ENCODE measurements at regions not wholly inside any gene's neighbourhood (a gene's known extent, or its start where the extent isn't known, plus 50 kb on each side); places are given as distances from the start of the nearest gene placed in this dataset.
A peak's percentile ranks its signal among the peaks of the same experiment; 100 is the strongest.

DNA sequence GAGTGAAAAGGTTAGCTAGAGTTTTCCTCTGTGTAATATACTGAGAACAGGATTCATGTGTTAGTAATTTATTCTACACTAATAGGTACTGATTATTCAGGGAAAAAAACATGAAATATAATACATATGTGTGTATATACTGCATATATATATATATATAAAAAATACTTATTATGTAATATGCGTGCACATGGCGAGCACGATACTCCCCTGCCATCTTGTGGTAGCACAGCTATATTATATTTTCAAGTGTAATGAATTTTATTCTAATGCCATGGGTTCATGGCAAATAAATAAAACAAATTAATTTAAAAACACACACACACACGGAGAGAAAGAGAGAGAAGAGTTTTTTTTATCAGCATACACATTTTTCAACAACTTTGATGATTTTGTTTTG, 460.6 kb downstream of the KCNJ2 start:
- no peak for TF ChIP-seq EZH2 (IDR thresholded peaks at IDR 0.05; ENCODE audit: borderline replicate concordance, low read depth, low read length, poor library complexity, severe bottlenecking)
- TF ChIP-seq, protein P1, sequence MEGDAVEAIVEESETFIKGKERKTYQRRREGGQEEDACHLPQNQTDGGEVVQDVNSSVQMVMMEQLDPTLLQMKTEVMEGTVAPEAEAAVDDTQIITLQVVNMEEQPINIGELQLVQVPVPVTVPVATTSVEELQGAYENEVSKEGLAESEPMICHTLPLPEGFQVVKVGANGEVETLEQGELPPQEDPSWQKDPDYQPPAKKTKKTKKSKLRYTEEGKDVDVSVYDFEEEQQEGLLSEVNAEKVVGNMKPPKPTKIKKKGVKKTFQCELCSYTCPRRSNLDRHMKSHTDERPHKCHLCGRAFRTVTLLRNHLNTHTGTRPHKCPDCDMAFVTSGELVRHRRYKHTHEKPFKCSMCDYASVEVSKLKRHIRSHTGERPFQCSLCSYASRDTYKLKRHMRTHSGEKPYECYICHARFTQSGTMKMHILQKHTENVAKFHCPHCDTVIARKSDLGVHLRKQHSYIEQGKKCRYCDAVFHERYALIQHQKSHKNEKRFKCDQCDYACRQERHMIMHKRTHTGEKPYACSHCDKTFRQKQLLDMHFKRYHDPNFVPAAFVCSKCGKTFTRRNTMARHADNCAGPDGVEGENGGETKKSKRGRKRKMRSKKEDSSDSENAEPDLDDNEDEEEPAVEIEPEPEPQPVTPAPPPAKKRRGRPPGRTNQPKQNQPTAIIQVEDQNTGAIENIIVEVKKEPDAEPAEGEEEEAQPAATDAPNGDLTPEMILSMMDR (conservative IDR thresholded peaks at IDR 0.05; ENCODE audit: low read depth, low read length): peak; percentile 47
